IMR-90 (cell line): ENCODE measurements at regions not wholly inside any gene's neighbourhood (a gene's known extent, or its start where the extent isn't known, plus 50 kb on each side); places are given as distances from the start of the nearest gene placed in this dataset.

Source experiments
- ATAC-seq: fragments of 200-7000 bp; cut with Tn5 transposase; 2 replicates; pipeline ENCODE4 v1.9.1; 2020; ENCODE audit warnings: low read depth, mild to moderate bottlenecking, moderate library complexity
- BruUV-seq: library from RNA; stranded (reverse); fragments of 400-500 nt; replicated peaks from 2 replicates; lab custom pipeline; 2021; lab: Mats Ljungman, UMichigan
- CTCF ChIA-PET: fragments of 300-600 bp; formaldehyde crosslinking; extraction: SDS; loops from one replicate; lab custom pipeline; 2021; ENCODE audit warnings: antibody characterized with exemption; lab: Yijun Ruan, JAX
- POLR2A ChIA-PET: fragments of 300-600 bp; sonication (Branson Sonifier 250); formaldehyde crosslinking; loops from one replicate; lab custom pipeline; 2022; ENCODE audit warnings: antibody characterized with exemption; ENCODE audit not compliant: unreplicated experiment; lab: Charles Lee
- DNase-seq: peaks from one replicate; pipeline ENCODE4 v3.0.0; 2013
- H2AFZ ChIP-seq: replicated peaks from 2 replicates; pipeline ENCODE3; 2013; ENCODE audit warnings: low read length, mild to moderate bottlenecking; ENCODE audit not compliant: poor library complexity
- H2AK5ac ChIP-seq: 2 replicates; pipeline ENCODE4 v1.6.1; 2013; ENCODE audit warnings: low read depth, low read length, inconsistent platforms
- H2AK9ac ChIP-seq: replicated peaks from 2 replicates; pipeline ENCODE3; 2013; ENCODE audit warnings: mild to moderate bottlenecking, low read depth, low read length, moderate library complexity; ENCODE audit not compliant: poor library complexity
- H2BK120ac ChIP-seq: 2 replicates; pipeline ENCODE4 v1.6.1; 2013; ENCODE audit warnings: low read depth, low read length, inconsistent platforms
- H2BK15ac ChIP-seq: 3 replicates; pipeline ENCODE4 v1.6.1; 2013; ENCODE audit warnings: low read depth, low read length, inconsistent platforms
- H2BK20ac ChIP-seq: 2 replicates; pipeline ENCODE4 v1.6.1; 2013; ENCODE audit warnings: low read depth, mild to moderate bottlenecking, inconsistent platforms, low read length, moderate library complexity
- H2BK5ac ChIP-seq: 2 replicates; pipeline ENCODE4 v1.6.1; 2013; ENCODE audit warnings: mild to moderate bottlenecking, low read depth, low read length, inconsistent platforms; ENCODE audit not compliant: poor library complexity, severe bottlenecking
- H3K14ac ChIP-seq: replicated peaks from 2 replicates; pipeline ENCODE4 v1.6.1; 2013; ENCODE audit warnings: low read depth, low read length, inconsistent platforms
- H3K18ac ChIP-seq: 2 replicates; pipeline ENCODE4 v1.6.1; 2013; ENCODE audit warnings: low read depth, low read length, control low read depth
- H3K23ac ChIP-seq: 2 replicates; pipeline ENCODE4 v1.6.1; 2013; ENCODE audit warnings: low read depth, low read length, inconsistent platforms
- H3K27ac ChIP-seq: 2 replicates; pipeline ENCODE4 v1.5.1; 2013; ENCODE audit warnings: mild to moderate bottlenecking, control low read depth, low read length; ENCODE audit not compliant: insufficient read depth
- H3K27me3 ChIP-seq: 2 replicates; pipeline ENCODE4 v1.6.1; 2013; ENCODE audit warnings: low read length; ENCODE audit not compliant: control insufficient read depth, insufficient read depth
- H3K36me3 ChIP-seq: 2 replicates; pipeline ENCODE4 v1.6.1; 2013; ENCODE audit warnings: low read length, mixed read lengths; ENCODE audit not compliant: control insufficient read depth, insufficient read depth
- H3K4ac ChIP-seq: 2 replicates; pipeline ENCODE4 v1.6.1; 2013; ENCODE audit warnings: low read depth, low read length, inconsistent platforms
- H3K4me1 ChIP-seq: 2 replicates; pipeline ENCODE4 v1.6.1; 2013; ENCODE audit warnings: low read length, mixed read lengths; ENCODE audit not compliant: control insufficient read depth, insufficient read depth
- H3K4me2 ChIP-seq: 2 replicates; pipeline ENCODE4 v1.6.1; 2013; ENCODE audit warnings: low read depth, mild to moderate bottlenecking, control low read depth, low read length, moderate library complexity
- H3K4me3 ChIP-seq: 2 replicates; pipeline ENCODE4 v1.5.1; 2013; ENCODE audit warnings: low read depth, mild to moderate bottlenecking, control low read depth, low read length, moderate library complexity; ENCODE audit not compliant: insufficient read depth
- H3K56ac ChIP-seq: 2 replicates; pipeline ENCODE4 v1.6.1; 2013; ENCODE audit warnings: low read length, inconsistent platforms; ENCODE audit not compliant: insufficient read depth; ENCODE audit errors: extremely low read depth
- H3K79me1 ChIP-seq, 2 experiments: 2 replicates each; pipeline ENCODE4 v1.6.1; 2013; ENCODE audit warnings: low read length in 2 of 2, inconsistent platforms in 1 of 2, low read depth in 1 of 2
- H3K9ac ChIP-seq: 2 replicates; pipeline ENCODE4 v1.6.1; 2013; ENCODE audit warnings: low read depth, low read length, control low read depth
- H3K9me1 ChIP-seq: 2 replicates; pipeline ENCODE4 v1.6.1; 2013; ENCODE audit warnings: low read length, inconsistent platforms; ENCODE audit not compliant: insufficient read depth
- H3K9me3 ChIP-seq: 2 replicates; pipeline ENCODE4 v1.6.1; 2013; ENCODE audit warnings: low read length; ENCODE audit not compliant: control insufficient read depth, insufficient read depth
- H4K20me1 ChIP-seq: 2 replicates; pipeline ENCODE4 v1.6.1; 2013; ENCODE audit warnings: low read length, inconsistent platforms; ENCODE audit not compliant: insufficient read depth
- H4K5ac ChIP-seq: 2 replicates; pipeline ENCODE4 v1.6.1; 2013; ENCODE audit warnings: mild to moderate bottlenecking, low read depth, low read length, control low read depth
- H4K8ac ChIP-seq, 2 experiments: 2 replicates each; pipeline ENCODE4 v1.6.1; 2013; ENCODE audit warnings: low read depth in 2 of 2, low read length in 2 of 2, control low read depth in 1 of 2, inconsistent platforms in 1 of 2
- H4K91ac ChIP-seq: 2 replicates; pipeline ENCODE4 v1.6.1; 2013; ENCODE audit warnings: low read depth, low read length, inconsistent platforms; ENCODE audit not compliant: insufficient read depth
- CHD1 ChIP-seq: IDR thresholded peaks from 2 replicates; pipeline ENCODE4 v1.6.1; 2012; ENCODE audit warnings: low read depth, low read length, improper control_type of control experiment
- MAFK ChIP-seq: IDR thresholded peaks from 2 replicates; pipeline ENCODE4 v1.6.1; 2012; ENCODE audit warnings: low read depth, low read length, improper control_type of control experiment
- MAZ ChIP-seq: IDR thresholded peaks from 2 replicates; pipeline ENCODE4 v1.6.1; 2012; ENCODE audit warnings: low read depth, mild to moderate bottlenecking, low read length, improper control_type of control experiment, moderate library complexity, borderline replicate concordance
- MXI1 ChIP-seq: IDR thresholded peaks from 2 replicates; pipeline ENCODE4 v1.6.1; 2012; ENCODE audit warnings: low read depth, mild to moderate bottlenecking, low read length, moderate library complexity, borderline replicate concordance
- NFE2L2 ChIP-seq: fragments of 150-350 bp; IDR thresholded peaks from 2 replicates; pipeline ENCODE4 v1.6.1; 2016; ENCODE audit warnings: low read depth, mild to moderate bottlenecking, low read length
- POLR2A ChIP-seq: IDR thresholded peaks from 2 replicates; pipeline ENCODE4 v1.6.1; 2012; ENCODE audit warnings: mild to moderate bottlenecking, low read depth, low read length
- RAD21 ChIP-seq: IDR thresholded peaks from 2 replicates; pipeline ENCODE4 v1.6.1; 2012; ENCODE audit warnings: low read length, improper control_type of control experiment
- RCOR1 ChIP-seq: IDR thresholded peaks from 2 replicates; pipeline ENCODE4 v1.6.1; 2012; ENCODE audit warnings: mild to moderate bottlenecking, low read length, improper control_type of control experiment; ENCODE audit not compliant: insufficient replicate concordance
- RFX5 ChIP-seq: IDR thresholded peaks from 2 replicates; pipeline ENCODE4 v1.8.0; 2012; ENCODE audit warnings: low read depth, mild to moderate bottlenecking, low read length, moderate library complexity
- SMC3 ChIP-seq: fragments of 150-350 bp; IDR thresholded peaks from 2 replicates; pipeline ENCODE4 v1.6.1; 2016; ENCODE audit warnings: low read depth, mild to moderate bottlenecking, antibody characterized with exemption, low read length, moderate library complexity
- USF2 ChIP-seq: fragments of 150-350 bp; IDR thresholded peaks from 2 replicates; pipeline ENCODE4 v1.6.1; 2017; ENCODE audit warnings: mild to moderate bottlenecking, antibody characterized with exemption, low read length, low read depth
- dilution Hi-C: fragments of 300-500 bp; cut with HindIII; formaldehyde crosslinking; loops from one replicate; pipeline ENCODE4 v1.14.3; 2018; ENCODE audit warnings: low sequenced_read_pairs; ENCODE audit not compliant: unreplicated experiment
- in situ Hi-C: fragments of 300-500 bp; cut with MboI; formaldehyde crosslinking; loops from 3 replicates; pipeline ENCODE4 v1.14.3; 2019; ENCODE audit warnings: low sequenced_read_pairs, inconsistent platforms, mixed read lengths
- intact Hi-C: fragments of 100-400 bp; cut with micrococcal nuclease; formaldehyde crosslinking; loops from 2 replicates; pipeline ENCODE4 v1.10.0; 2022
- TF ChIP-seq, protein P1 (sequence below): conservative IDR thresholded peaks from 2 replicates; pipeline ENCODE4 v1.5.1; 2012; ENCODE audit warnings: mild to moderate bottlenecking, low read depth, low read length, improper control_type of control experiment

- no peak overlapping the region for H3K23ac ChIP-seq
- H3K79me1 ChIP-seq: no peaks in the 10 kb centered on the region
- H3K9me1 ChIP-seq: no peaks in the 10 kb centered on the region; the same call in 1 of the 2 replicates
- H2BK15ac ChIP-seq: no peak overlapping the region
- no peak overlapping the region for H3K4me2 ChIP-seq
- H3K36me3 ChIP-seq: no peaks in the 10 kb centered on the region
- H3K4ac ChIP-seq: no peak overlapping the region
- no peak overlapping the region for H3K18ac ChIP-seq
- H3K4me3 ChIP-seq: no peak overlapping the region
- no peaks in the 10 kb centered on the region for H3K4me1 ChIP-seq
- H3K27ac ChIP-seq: no peak overlapping the region
- ChIA-PET POLR2A (no interaction called here), CTCF (interaction anchor here (1.1 kb wide), 1 partner anchor 335 kb away, joined by 4 read pairs; no protein-coding TSS in a partner anchor)
- H4K5ac ChIP-seq: no peak overlapping the region
- no peak overlapping the region for H2BK20ac ChIP-seq
- no peak overlapping the region for H2AK9ac ChIP-seq
- BruUV-seq: no TSS peak
- DNase-seq: peak; percentile 47
- no peak overlapping the region for H2AFZ ChIP-seq
- no peak overlapping the region for H3K9ac ChIP-seq
- intact Hi-C loops: no loop called here
- ATAC-seq: peak; percentile 82
- H3K27me3 ChIP-seq: no peaks in the 10 kb centered on the region
- H2BK120ac ChIP-seq: no peak overlapping the region
- H4K20me1 ChIP-seq: no peaks in the 10 kb centered on the region
- dilution Hi-C loops: no loop called here
- no peaks in the 10 kb centered on the region for H3K9me3 ChIP-seq
- no peak overlapping the region for H2BK5ac ChIP-seq
- no peak overlapping the region for H4K8ac ChIP-seq
- no peak overlapping the region for H3K56ac ChIP-seq
- in situ Hi-C loops: no loop called here
- H2AK5ac ChIP-seq: no peak overlapping the region
- H3K14ac ChIP-seq: no peak overlapping the region
- TF ChIP-seq USF2 (no peak), NFE2L2 (no peak), POLR2A (no peak), RFX5 (no peak), MXI1 (no peak), RCOR1 (no peak), RAD21 (no peak), CHD1 (no peak), MAFK (no peak), MAZ (no peak), SMC3 (no peak)
- TF ChIP-seq, protein P1, sequence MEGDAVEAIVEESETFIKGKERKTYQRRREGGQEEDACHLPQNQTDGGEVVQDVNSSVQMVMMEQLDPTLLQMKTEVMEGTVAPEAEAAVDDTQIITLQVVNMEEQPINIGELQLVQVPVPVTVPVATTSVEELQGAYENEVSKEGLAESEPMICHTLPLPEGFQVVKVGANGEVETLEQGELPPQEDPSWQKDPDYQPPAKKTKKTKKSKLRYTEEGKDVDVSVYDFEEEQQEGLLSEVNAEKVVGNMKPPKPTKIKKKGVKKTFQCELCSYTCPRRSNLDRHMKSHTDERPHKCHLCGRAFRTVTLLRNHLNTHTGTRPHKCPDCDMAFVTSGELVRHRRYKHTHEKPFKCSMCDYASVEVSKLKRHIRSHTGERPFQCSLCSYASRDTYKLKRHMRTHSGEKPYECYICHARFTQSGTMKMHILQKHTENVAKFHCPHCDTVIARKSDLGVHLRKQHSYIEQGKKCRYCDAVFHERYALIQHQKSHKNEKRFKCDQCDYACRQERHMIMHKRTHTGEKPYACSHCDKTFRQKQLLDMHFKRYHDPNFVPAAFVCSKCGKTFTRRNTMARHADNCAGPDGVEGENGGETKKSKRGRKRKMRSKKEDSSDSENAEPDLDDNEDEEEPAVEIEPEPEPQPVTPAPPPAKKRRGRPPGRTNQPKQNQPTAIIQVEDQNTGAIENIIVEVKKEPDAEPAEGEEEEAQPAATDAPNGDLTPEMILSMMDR: no peak
- H4K91ac ChIP-seq: no peak overlapping the region
Measured at GRCh38 chr5:30736669-30737068, 456.8 kb upstream of the CDH6 start.
